Kidney (tissue), 13 donors: ENCODE measurements at regions not wholly inside any gene's neighbourhood (a gene's known extent, or its start where the extent isn't known, plus 50 kb on each side); places are given as distances from the start of the nearest gene placed in this dataset.
"Not testable (repeated sequence)": the region's sequence is repeated elsewhere in the genome, so short reads cannot be mapped to it uniquely, and the experiment has no call there.

Experiments used
- DNase-seq, 5 donors: peaks; one replicate each; pipeline ENCODE4 v3.0.0-alpha.2; 2013 to 2020
- FAIRE-seq: peaks from 2 replicates; lab custom pipeline; 2012; peaks lifted over from hg19 to GRCh38; lab: Jason Lieb, UNC
- H3K27ac ChIP-seq, 2 donors: one replicate each; pipeline ENCODE4 v1.7.0; 2013; ENCODE audit warnings: low read depth in 2 of 2, low read length in 2 of 2, inconsistent platforms in 1 of 2
- H3K27me3 ChIP-seq: one replicate; pipeline ENCODE4 v1.7.1; 2013; ENCODE audit warnings: low read length, inconsistent platforms; ENCODE audit not compliant: control insufficient read depth, insufficient read depth
- H3K36me3 ChIP-seq, 3 donors: one replicate each; pipeline versions ENCODE4 v1.7.0 to v1.7.1; 2013; ENCODE audit warnings: low read length in 3 of 3, control low read depth in 1 of 3, inconsistent platforms in 1 of 3; ENCODE audit not compliant: insufficient read depth in 3 of 3, control insufficient read depth in 2 of 3
- H3K4me1 ChIP-seq, 3 donors: one replicate each; pipeline versions ENCODE4 v1.7.0 to v1.7.1; 2013; ENCODE audit warnings: low read length in 3 of 3, inconsistent platforms in 1 of 3, low read depth in 1 of 3; ENCODE audit not compliant: control insufficient read depth in 2 of 3, insufficient read depth in 2 of 3
- H3K4me3 ChIP-seq, 3 donors: one replicate each; pipeline versions ENCODE4 v1.7.0 to v1.8.1; 2013; ENCODE audit warnings: low read length in 3 of 3, control low read depth in 1 of 3, inconsistent platforms in 1 of 3
- H3K9ac ChIP-seq, 3 donors: one replicate each; pipeline versions ENCODE4 v1.7.0 to v1.7.1; 2013; ENCODE audit warnings: low read length in 3 of 3, control low read depth in 1 of 3, inconsistent platforms in 1 of 3
- H3K9me3 ChIP-seq, 3 donors: one replicate each; pipeline versions ENCODE4 v1.7.0 to v1.7.1; 2013; ENCODE audit warnings: low read length in 3 of 3, control low read depth in 1 of 3, inconsistent platforms in 1 of 3; ENCODE audit not compliant: control insufficient read depth in 2 of 3, insufficient read depth in 1 of 3
- intact Hi-C: fragments of 100-400 bp; cut with DNase I; formaldehyde crosslinking; loops from one replicate; pipeline ENCODE4 v1.11.1; 2022
- TF ChIP-seq, protein P1 (sequence below): IDR thresholded peaks from 3 replicates; pipeline ENCODE4 v1.5.1; 2012; ENCODE audit warnings: mild to moderate bottlenecking, moderate library complexity, borderline replicate concordance; ENCODE audit not compliant: insufficient read depth; ENCODE audit errors: extremely low read depth
- donor health status: control.
- donor health status: control.
- donor health status: control.
- donor health status: control.
- donor health status: control.
- donor health status: DM: yes; HTN: yes; CAD: no.
- donor health status: Normal renal cell carcinoma (clear cell type).

DNA sequence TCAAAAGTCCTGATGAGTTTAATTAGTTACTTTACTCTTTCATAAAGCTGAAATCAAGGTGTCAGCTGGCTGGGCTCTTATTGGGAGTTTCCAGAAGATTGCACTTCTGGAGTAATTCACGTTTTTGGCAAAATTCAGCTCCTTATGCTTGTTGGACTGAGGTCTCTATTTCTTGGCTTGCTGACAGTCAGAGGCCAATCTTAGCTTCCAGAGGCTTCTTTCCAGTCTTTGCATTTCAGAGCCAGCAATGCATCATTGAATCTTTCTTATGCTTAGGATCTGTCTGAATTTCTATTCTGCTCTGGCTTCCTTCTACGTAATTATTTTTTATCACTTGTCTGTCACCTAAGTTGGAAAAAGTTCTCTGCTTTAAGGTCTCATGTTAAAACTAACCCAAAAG is 91.4 kb upstream of the SYN3 start:
- H3K9me3 ChIP-seq, result no peaks in the 10 kb centered on the region
- TF ChIP-seq, protein P1, sequence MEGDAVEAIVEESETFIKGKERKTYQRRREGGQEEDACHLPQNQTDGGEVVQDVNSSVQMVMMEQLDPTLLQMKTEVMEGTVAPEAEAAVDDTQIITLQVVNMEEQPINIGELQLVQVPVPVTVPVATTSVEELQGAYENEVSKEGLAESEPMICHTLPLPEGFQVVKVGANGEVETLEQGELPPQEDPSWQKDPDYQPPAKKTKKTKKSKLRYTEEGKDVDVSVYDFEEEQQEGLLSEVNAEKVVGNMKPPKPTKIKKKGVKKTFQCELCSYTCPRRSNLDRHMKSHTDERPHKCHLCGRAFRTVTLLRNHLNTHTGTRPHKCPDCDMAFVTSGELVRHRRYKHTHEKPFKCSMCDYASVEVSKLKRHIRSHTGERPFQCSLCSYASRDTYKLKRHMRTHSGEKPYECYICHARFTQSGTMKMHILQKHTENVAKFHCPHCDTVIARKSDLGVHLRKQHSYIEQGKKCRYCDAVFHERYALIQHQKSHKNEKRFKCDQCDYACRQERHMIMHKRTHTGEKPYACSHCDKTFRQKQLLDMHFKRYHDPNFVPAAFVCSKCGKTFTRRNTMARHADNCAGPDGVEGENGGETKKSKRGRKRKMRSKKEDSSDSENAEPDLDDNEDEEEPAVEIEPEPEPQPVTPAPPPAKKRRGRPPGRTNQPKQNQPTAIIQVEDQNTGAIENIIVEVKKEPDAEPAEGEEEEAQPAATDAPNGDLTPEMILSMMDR, result no peak
- no peak for DNase-seq
- no peaks in the 10 kb centered on the region for H3K36me3 ChIP-seq
- H3K4me3 ChIP-seq, result no peak overlapping the region
- H3K4me1 ChIP-seq, result no peaks in the 10 kb centered on the region
- intact Hi-C loops, result no loop called here
- no peak overlapping the region for H3K9ac ChIP-seq
- H3K27ac ChIP-seq, result no peak overlapping the region
- FAIRE-seq, result no peak
- no peaks in the 10 kb centered on the region for H3K27me3 ChIP-seq

DNA sequence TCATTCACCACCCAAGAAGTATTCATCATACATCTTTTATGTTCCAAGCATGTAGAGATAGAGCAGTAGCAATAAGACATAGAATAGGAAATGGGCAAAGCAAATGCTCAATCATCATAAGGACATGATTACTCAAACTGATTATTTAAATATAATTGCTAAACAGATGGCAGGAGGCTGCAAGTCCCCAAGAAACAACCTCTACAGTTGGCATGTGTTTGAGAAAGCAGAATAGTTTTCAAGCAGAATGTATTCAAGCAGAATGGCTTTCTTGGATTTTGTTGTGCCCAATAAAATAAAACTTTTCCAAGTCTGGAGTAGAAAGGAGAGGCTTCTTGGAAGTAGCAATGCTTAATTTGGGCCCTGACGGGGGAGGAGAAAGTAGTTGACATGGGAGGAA is 86.5 kb upstream of the SYN3 start:
- TF ChIP-seq, protein P1, result no peak
- H3K36me3 ChIP-seq, result no peaks in the 10 kb centered on the region
- no peak overlapping the region for H3K4me3 ChIP-seq
- FAIRE-seq (no peak), DNase-seq (no peak)
- H3K27me3 ChIP-seq, result no peaks in the 10 kb centered on the region
- intact Hi-C loops, result no loop called here
- no peak overlapping the region for H3K27ac ChIP-seq
- no peak overlapping the region for H3K9ac ChIP-seq
- no peaks in the 10 kb centered on the region for H3K9me3 ChIP-seq
- H3K4me1 ChIP-seq, result no peaks in the 10 kb centered on the region

DNA sequence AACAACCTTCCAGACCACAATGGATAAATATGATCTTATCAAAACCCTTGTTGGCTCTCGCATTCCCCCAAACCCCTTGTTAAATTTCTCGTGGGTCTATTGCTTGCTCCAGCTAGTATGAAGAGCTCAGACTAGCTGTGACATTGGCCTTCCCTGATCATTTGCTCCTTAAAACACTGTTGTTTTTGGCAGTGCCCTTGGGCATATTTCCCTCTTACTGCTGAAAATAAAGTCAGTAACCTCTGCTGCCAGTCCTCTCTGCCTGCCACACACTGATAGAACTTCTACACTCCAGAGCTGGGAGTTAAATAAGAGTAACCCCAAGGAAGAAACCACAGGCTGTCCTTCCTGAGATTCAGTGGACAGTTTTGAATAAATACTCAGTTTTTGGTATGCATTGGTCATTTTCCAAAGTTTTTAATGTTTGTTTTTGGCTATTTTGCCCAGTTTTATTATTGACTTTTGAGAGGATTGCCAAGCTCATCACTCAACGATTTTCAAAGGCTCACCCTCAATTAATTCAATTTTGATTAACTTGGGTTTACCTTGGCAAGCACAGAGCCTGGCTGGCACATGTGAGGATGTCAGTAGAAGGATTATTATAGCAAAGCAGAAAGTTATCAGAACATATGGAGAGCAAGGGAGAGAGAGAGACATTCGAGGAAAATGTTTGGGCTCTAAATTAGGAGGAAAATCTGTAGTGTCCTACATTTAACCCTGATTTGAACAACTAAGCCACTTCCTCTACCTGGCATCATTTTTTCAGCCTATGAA is 84.3 kb upstream of the SYN3 start:
- intact Hi-C loops, result no loop called here
- Histone ChIP-seq H3K9me3 (no peaks in the 10 kb centered on the region), H3K4me3 (no peak overlapping the region), H3K27ac (no peak overlapping the region), H3K4me1 (no peaks in the 10 kb centered on the region), H3K9ac (no peak overlapping the region), H3K27me3 (no peaks in the 10 kb centered on the region), H3K36me3 (no peaks in the 10 kb centered on the region)
- TF ChIP-seq, protein P1, result no peak
- FAIRE-seq (no peak), DNase-seq (no peak)

DNA sequence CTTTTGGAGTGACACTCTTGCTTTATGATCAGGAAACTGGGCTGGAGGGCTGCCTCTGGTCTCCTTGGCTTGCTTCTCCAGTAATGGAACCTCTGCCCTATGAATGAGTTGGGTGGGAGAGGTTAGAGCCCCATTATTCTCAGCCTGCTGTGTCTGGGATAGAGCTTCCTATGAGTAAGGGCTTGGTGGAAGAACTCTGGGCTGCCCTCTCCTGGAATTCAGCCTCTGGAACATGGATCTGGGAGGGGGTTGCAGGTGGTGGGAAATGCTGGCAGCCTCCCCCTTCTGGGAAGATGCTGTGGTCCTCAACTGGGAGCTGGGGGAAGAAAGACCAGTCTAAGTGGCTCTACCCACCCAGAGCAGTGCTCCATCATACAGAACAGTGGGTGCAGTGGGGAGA is 81.8 kb upstream of the SYN3 start:
- DNase-seq (no peak), FAIRE-seq (no peak)
- no peak overlapping the region for H3K9ac ChIP-seq
- no peak overlapping the region for H3K27ac ChIP-seq
- no peaks in the 10 kb centered on the region for H3K4me1 ChIP-seq
- TF ChIP-seq, protein P1, result no peak
- no peak overlapping the region for H3K4me3 ChIP-seq
- H3K36me3 ChIP-seq, result no peaks in the 10 kb centered on the region
- intact Hi-C loops, result no loop called here
- no peaks in the 10 kb centered on the region for H3K9me3 ChIP-seq
- no peaks in the 10 kb centered on the region for H3K27me3 ChIP-seq

DNA sequence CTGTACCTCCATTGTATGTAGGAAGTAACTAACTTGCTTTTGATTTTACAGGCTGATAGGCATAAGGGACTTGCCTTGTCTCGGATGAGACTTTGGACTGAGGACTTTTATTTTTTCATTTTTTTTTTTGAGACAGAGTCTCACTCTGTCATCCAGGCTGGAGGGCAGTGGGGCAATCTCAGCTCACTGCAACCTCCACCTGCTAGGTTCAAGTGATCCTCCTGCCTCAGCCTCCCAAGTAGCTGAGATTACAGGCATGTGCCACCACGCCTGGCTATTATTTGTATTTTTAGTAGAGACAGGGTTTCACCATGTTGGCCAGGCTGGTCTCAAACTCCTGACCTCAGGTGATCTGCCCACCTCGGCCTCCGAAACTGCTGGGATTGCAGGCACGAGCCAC is 80.2 kb upstream of the SYN3 start:
- H3K4me3 ChIP-seq, H3K9ac ChIP-seq, H3K27me3 ChIP-seq, H3K9me3 ChIP-seq, DNase-seq, FAIRE-seq, H3K27ac ChIP-seq, H3K36me3 ChIP-seq, intact Hi-C loops, H3K4me1 ChIP-seq: not testable (repeated sequence)
